OCI-LY1 (cell line): ENCODE measurements at regions not wholly inside any gene's neighbourhood (a gene's known extent, or its start where the extent isn't known, plus 50 kb on each side); places are given as distances from the start of the nearest gene placed in this dataset.

Experiments
- CTCF ChIP-seq: fragments of 200-600 bp; sonication (generic), shearing (Covaris generic); IDR thresholded peaks from 2 replicates; pipeline ENCODE4 v1.5.1; 2017; ENCODE audit warnings: mild to moderate bottlenecking, antibody characterized with exemption, low read length, moderate library complexity, mixed read lengths
- EZH2 ChIP-seq: fragments of 200-600 bp; sonication (generic), shearing (Covaris generic); IDR thresholded peaks from 2 replicates; pipeline ENCODE4 v1.8.0; 2017; ENCODE audit warnings: borderline replicate concordance, mixed run types, mild to moderate bottlenecking, antibody characterized with exemption, low read length, moderate library complexity, mixed read lengths

DNA sequence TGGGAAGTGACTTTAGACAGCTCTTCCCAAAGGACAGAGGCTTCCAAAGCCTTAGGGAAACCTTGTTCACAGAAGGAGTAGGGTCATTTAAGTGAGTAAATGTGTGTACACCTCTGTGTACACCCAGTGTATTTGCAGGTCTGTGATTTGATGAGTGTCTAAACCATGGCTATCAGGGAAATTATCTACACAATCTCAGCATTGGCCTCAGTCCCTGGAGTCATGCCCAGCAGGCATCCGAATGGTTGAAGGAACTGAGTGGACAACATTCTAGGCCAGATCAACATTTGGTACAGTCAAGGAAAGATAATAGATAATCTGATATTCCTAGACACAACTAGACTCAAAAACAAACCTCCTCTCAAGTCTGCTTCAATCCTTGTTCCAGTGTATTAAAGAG, 258.4 kb upstream of the DAPK1 start:
- no peak for TF ChIP-seq CTCF
- TF ChIP-seq EZH2, result no peak
